SK-N-DZ (cell line): ENCODE measurements at regions not wholly inside any gene's neighbourhood (a gene's known extent, or its start where the extent isn't known, plus 50 kb on each side); places are given as distances from the start of the nearest gene placed in this dataset.

Experiments
- DNase-seq: peaks from one replicate; pipeline ENCODE4 v3.0.0-alpha.2; 2015; ENCODE audit warnings: low spot score

DNA sequence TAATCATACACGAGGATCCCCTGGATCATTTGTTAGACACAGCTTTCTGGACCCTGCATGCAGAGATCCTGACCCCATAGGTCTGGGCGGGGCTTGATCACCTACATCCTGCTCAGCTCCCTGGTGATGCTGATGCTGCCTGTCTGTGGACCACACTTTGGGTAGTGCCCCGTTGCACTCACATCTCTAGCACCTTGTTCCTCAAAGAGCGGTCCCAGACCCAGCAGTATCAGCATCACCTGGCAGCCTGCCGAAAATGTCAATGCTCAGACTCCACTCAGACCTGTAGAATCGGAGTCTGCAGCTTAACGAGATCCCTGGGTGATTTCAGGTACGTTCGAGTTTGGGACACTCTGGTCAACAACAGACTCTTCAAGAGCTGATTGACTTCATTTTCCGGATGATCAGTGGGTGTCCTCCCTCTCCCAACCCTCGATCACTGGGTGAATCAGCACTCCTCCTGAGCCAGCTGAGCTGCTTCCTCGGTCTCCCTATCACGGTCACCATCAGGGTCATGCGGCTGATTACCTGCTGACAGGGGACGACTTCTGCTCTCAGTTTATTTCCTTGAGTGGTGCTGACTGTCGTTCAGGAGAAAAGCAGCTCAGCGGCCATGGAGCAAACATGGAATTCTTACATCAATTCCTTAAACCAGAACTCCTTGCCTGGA lies 150.6 kb upstream of the RAB12 start:
- DNase-seq = no peak

GRCh38 chr18:8460748-8461147 lies 148.5 kb upstream of the RAB12 start:
- no peak for DNase-seq

- no peak for DNase-seq
Measured at GRCh38 chr18:8461544-8461943, 147.7 kb upstream of the RAB12 start.

- DNase-seq = no peak
Measured at GRCh38 chr18:8462651-8463185, 146.5 kb upstream of the RAB12 start.

- no peak for DNase-seq
Measured at GRCh38 chr18:8463791-8464190, 145.4 kb upstream of the RAB12 start.

DNA sequence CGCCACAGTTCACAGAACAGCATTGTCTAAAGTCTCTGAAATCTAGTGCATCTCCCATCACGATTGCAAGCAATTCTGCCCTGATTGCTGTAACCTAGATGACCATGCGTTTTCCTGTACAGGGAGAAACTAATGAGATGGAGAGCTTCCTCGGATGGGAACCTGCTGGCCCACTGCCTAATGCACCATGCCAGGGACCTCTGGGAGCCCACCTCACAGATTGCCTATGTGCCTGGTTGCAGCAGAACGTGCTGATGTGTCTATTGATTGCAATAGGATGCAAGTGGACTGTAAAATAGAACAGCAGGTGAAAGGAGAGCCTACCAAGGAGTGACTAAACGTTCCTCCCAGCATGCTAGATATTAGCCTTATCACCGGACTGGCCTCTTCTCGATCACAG lies 141.0 kb upstream of the RAB12 start:
- no peak for DNase-seq

DNA sequence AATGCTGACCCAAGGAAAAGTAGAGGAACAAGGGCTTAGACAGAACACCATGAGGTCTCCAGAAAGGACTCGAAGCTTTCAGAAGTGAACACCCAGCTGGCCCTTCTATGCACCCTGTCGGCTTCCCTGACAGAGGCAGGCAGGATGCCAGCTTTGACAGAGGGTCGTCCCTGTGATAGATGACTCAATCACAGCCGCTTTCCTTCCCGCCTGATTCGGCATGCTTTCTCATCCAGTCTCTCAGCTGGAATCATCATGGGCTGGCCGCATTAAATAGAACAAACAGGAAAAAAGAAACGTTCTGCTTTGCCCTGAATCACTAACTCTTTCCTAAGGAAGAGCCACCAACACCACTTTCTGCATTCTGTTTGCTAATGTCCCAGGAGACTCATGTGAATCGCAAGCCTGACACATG lies 140.3 kb upstream of the RAB12 start:
- DNase-seq = peak; percentile 26

DNA sequence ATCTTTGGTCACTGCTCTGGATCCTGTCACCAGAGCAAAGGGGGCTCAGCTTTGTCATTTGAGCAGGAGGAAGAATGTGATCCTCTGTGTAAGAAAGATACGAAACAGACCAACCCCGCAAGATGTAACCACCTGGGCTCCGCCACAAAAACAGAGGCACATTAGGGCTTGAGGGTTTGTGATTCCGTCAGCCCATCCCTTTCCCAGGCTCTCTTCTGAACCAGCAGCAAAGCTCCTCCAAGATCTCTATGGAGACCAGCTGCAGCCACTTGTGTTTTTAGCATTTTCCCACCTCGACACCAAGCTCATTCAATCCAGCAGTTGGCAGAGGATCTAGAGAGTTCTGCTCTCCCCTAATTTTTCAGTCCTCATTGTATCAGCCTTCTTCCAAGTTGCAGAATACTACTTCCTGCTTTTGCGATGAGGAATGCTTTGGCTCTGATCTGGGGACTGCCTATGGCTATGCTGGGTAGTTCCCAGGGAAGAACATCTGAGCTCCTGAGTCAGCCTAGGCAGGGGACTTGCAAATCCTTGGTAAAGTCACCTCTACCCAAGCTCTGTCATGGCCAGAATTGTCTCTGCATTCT lies 139.6 kb upstream of the RAB12 start:
- peak; percentile 57 for DNase-seq

DNA sequence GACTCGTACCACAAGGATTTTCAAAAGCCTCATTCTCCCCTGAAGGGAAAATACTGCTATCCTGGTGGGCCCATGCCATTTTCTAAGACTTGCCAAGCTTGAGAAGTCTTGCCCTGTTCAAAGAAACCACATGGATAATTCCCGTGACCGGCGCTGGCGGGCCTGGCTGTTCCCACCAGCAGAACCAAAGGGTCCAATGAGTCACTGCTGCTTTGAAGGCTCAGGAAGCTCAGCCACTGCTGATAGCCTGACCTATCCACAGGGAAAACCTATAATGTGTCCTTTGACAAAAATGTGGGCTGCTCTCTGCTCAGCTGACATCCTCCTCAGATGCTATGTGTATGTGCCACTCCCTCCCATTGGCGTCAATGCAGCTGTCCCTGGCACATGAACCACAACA lies 137.9 kb upstream of the RAB12 start:
- no peak for DNase-seq

DNA sequence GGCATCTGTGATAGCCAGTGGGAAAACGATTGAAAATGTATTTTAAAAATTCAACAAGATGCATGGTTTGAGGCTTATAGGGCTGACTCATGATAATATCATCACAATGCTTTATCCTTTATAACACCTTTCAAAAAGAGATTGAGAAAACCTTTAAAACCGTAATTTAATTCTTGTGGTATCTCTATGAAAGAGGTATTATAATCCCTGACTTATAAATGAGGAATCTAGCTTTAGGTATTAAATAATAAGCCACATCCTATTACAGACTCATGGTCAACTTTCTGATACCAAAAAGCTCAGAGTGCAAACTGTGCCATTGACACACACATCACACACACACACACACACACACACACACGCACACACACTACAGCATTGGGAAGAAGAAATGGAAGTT lies 134.6 kb upstream of the RAB12 start:
- no peak for DNase-seq

DNA sequence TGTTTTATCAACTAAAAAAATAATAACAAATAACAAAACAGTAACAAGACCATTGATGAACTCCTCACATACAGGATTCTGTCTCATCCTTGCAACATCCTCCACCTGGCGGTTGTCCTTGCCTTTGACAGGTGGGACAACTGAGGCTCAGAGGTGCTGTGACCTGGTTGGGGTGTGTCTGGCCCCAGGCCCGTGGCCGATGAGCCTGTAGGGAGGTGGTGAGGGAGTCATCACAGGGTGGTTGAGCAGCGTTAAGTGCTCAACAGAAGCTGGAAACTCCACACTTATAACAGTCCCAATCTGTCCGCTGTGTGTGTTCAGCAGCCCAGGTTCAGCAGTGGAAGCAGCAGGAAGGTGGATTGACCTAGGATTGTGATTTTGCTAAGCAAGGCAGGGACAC lies 131.6 kb upstream of the RAB12 start:
- DNase-seq = no peak

GRCh38 chr18:8478166-8478967 lies 130.9 kb upstream of the RAB12 start:
- DNase-seq = peak; percentile 73

DNA sequence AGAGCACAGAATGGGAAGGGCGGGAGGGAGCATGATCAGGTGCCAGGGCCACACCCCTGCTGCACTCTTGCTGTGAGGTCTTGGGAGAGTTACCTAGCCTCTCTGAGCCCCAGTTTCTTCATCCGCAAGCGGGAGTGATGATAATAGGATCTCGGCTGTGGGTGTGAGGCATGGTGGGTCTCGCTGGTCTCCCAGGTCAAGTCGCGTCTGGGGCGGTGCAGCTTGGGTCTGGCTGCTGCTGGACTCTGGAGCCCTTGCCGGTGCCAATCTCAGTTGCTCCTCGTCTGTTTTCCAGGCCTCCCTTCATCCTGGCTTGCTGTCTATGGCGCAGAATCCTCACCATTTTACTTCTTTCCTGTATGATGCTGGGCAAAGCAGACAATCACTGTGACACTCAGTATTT lies 130.3 kb upstream of the RAB12 start:
- DNase-seq = no peak

GRCh38 chr18:8479789-8480188 lies 129.4 kb upstream of the RAB12 start:
- no peak for DNase-seq

DNA sequence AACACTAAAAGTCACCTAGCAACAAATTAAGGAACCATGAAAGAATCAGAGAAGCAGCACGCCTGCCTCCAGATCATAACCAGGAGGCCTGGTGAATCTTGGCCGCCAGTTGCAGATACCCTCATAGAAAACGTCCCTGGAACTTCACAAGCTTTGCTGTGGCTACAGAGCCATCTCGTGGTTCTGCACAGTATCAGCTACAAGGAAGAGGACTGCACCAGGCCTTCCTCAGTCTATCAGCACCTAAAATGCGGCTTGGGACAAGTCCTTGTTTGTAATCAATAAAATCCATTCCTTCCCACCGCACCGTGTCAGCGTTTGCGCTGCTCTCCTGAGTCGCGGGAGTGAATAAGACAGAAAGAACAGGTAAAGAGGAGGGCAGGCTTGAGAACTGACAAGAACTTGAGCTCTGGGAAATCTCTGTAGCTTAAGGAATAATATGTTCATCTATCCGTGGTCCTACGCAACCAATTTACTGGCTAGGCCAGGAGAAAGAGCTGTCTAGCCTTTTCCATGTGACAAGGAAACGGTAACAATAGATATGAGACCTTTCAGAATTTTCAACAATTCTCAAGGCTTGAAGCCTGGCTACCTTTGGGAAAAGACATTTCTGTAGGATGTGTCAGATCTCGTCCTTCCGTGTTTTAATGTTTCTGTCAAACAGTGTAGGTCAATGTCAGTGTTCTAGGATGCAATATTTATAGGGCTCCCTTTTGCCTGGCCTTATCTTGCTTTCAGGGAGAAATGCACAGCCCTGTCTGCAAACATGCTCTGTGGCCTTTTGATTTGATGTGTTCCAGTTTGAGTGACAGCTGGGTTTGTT lies 128.5 kb upstream of the RAB12 start:
- DNase-seq = peak; percentile 80

DNA sequence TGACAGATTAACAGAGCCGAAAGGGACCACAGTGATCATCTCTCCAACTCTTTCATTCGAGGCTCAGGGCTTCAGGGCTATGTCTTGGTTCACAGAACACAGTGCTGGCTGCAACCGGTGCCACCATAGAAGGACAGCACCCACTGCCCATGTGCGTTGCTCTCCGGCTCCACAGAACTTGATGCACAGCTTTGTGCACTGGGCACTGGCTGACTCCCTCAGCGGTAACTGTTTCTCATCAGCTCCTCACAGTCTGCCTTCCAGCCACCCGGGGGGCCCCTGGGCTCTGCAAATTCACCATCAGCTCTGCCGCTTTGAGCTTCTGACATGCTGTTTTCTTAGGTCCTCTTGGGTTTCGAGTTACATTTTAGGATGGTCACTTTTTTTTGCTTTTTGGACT lies 124.3 kb upstream of the RAB12 start:
- no peak for DNase-seq

GRCh38 chr18:8489761-8490160 lies 119.5 kb upstream of the RAB12 start:
- no peak for DNase-seq

DNA sequence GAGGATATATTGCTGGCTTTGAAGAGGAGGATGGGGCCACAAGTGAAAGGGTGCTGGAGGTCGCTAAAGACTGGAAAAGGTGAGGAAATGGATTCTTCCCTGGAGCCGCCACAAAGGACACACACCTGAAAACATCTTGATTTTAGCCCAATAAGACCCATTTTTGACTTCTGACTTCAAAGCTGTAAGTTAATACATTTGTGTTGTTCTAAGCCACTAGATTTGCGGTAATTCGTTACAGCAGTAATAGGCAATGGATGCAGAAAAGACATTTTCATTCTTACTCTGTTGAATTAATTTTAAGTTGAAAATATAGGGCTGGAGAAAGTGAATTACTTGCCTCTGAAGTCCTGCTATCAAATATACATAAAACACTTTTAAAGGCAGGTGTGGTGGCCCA lies 117.7 kb upstream of the RAB12 start:
- DNase-seq = no peak

DNA sequence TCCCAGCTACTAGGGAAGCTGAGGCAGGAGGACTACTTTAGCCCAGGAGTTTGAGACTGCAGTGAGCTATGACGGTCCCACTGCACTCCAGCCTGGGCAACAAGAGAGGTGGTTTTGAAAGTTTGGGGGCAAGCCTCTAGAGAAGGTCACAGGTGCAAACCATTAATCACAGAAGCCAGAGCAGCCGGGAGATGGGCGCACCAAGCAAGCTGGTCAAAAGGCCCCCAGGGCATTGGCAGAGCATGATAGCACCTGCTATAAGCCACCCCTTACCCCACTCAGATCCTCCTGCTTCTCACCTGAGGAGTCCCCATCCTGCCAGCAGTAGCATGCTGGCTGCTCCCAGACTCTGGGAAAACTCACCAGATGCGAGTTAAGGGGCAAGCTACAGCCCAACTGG lies 116.1 kb upstream of the RAB12 start:
- no peak for DNase-seq

GRCh38 chr18:8496186-8496585 lies 113.1 kb upstream of the RAB12 start:
- DNase-seq = no peak

GRCh38 chr18:8498905-8499304 lies 110.3 kb upstream of the RAB12 start:
- no peak for DNase-seq
